GM19023 (cell line): ENCODE measurements at regions not wholly inside any gene's neighbourhood (a gene's known extent, or its start where the extent isn't known, plus 50 kb on each side); places are given as distances from the start of the nearest gene placed in this dataset.

Source experiments
- ATAC-seq: cut with Tn5 transposase; IDR thresholded peaks from one replicate; pipeline ENCODE4 v1.9.1; 2021; ENCODE audit warnings: mild to moderate bottlenecking, moderate library complexity; ENCODE audit not compliant: unreplicated experiment

- no peak for ATAC-seq
These were observed 90.7 kb downstream of the ZNF281 start for GRCh38 chr1:200319148-200319547.

GRCh38 chr1:200317236-200317635 is 92.6 kb downstream of the ZNF281 start:
- no peak for ATAC-seq

- no peak for ATAC-seq
These were observed 93.6 kb downstream of the ZNF281 start for GRCh38 chr1:200316148-200316803.

- ATAC-seq, result no peak
These were observed 95.6 kb downstream of the ZNF281 start for GRCh38 chr1:200314085-200314750.

GRCh38 chr1:200311256-200311655 is 98.6 kb downstream of the ZNF281 start:
- ATAC-seq, result no peak

GRCh38 chr1:200310824-200311223 is 99.0 kb downstream of the ZNF281 start:
- ATAC-seq, result no peak

GRCh38 chr1:200307755-200308066 is 102.1 kb downstream of the ZNF281 start:
- ATAC-seq, result no peak

GRCh38 chr1:200306944-200307754 is 102.7 kb downstream of the ZNF281 start:
- ATAC-seq, result no peak

- no peak for ATAC-seq
These were observed 104.0 kb downstream of the ZNF281 start for GRCh38 chr1:200305806-200306205.

- no peak for ATAC-seq
These were observed 105.7 kb downstream of the ZNF281 start for GRCh38 chr1:200304171-200304570.

GRCh38 chr1:200302921-200303290 is 106.9 kb downstream of the ZNF281 start:
- ATAC-seq, result no peak

GRCh38 chr1:200302192-200302920 is 107.5 kb downstream of the ZNF281 start:
- peak; percentile 73 for ATAC-seq

GRCh38 chr1:200301152-200301551 is 108.7 kb downstream of the ZNF281 start:
- no peak for ATAC-seq

- ATAC-seq, result no peak
These were observed 110.3 kb downstream of the ZNF281 start for GRCh38 chr1:200299571-200299970.

- no peak for ATAC-seq
These were observed 111.6 kb downstream of the ZNF281 start for GRCh38 chr1:200298242-200298641.

- no peak for ATAC-seq
These were observed 113.7 kb downstream of the ZNF281 start for GRCh38 chr1:200296091-200296661.

GRCh38 chr1:200294241-200294640 is 115.6 kb downstream of the ZNF281 start:
- no peak for ATAC-seq

GRCh38 chr1:200292699-200293098 is 117.1 kb downstream of the ZNF281 start:
- ATAC-seq, result no peak

- ATAC-seq, result no peak
These were observed 118.7 kb downstream of the ZNF281 start for GRCh38 chr1:200291106-200291505.

GRCh38 chr1:200290010-200290685 is 119.7 kb downstream of the ZNF281 start:
- no peak for ATAC-seq
